Smooth muscle cell (in vitro differentiated cells): ENCODE measurements at regions not wholly inside any gene's neighbourhood (a gene's known extent, or its start where the extent isn't known, plus 50 kb on each side); places are given as distances from the start of the nearest gene placed in this dataset.

Experiments used
- DNase-seq: peaks from one replicate; lab custom pipeline; 2025; ENCODE audit not compliant: unreplicated experiment; lab: John Stamatoyannopoulos, UW
- H2AFZ ChIP-seq: fragments of 200-600 bp; sonication (generic); 2 replicates; pipeline ENCODE4 v1.6.0; 2016; ENCODE audit warnings: antibody characterized with exemption, low read depth, mild to moderate bottlenecking
- H3F3A ChIP-seq: fragments of 200-600 bp; sonication (generic); 2 replicates; pipeline ENCODE4 v1.6.0; 2017; ENCODE audit warnings: antibody characterized with exemption, low read depth
- H3K27ac ChIP-seq: fragments of 200-600 bp; sonication (generic); 2 replicates; pipeline ENCODE4 v1.5.1; 2016; ENCODE audit warnings: low read depth, mild to moderate bottlenecking
- H3K27me3 ChIP-seq: fragments of 200-600 bp; sonication (generic); 2 replicates; pipeline ENCODE4 v1.6.1; 2016; ENCODE audit warnings: low read depth, mild to moderate bottlenecking
- H3K36me3 ChIP-seq: fragments of 200-600 bp; sonication (generic); 2 replicates; pipeline ENCODE4 v1.5.1; 2016; ENCODE audit warnings: low read depth
- H3K4me1 ChIP-seq: fragments of 200-600 bp; sonication (generic); 2 replicates; pipeline ENCODE4 v1.5.1; 2016; ENCODE audit warnings: low read depth
- H3K4me2 ChIP-seq: fragments of 200-600 bp; sonication (generic); 2 replicates; pipeline ENCODE4 v1.6.0; 2016; ENCODE audit warnings: mild to moderate bottlenecking
- H3K4me3 ChIP-seq: fragments of 200-600 bp; sonication (generic); 2 replicates; pipeline ENCODE4 v1.5.1; 2016; ENCODE audit warnings: mild to moderate bottlenecking
- H3K79me2 ChIP-seq: fragments of 200-600 bp; sonication (generic); 2 replicates; pipeline ENCODE4 v1.6.0; 2016; ENCODE audit warnings: low read depth, mild to moderate bottlenecking
- H3K9ac ChIP-seq: fragments of 200-600 bp; sonication (generic); 2 replicates; pipeline ENCODE4 v1.6.0; 2016; ENCODE audit warnings: low read depth
- H3K9me3 ChIP-seq: fragments of 200-600 bp; sonication (generic); replicated peaks from 2 replicates; pipeline ENCODE4 v1.5.1; 2016; ENCODE audit warnings: low read depth
- H4K20me1 ChIP-seq: fragments of 200-600 bp; sonication (generic); 2 replicates; pipeline ENCODE4 v1.6.0; 2016; ENCODE audit warnings: low read depth
- WGBS: methylation state at CpG from one replicate; pipeline ENCODE4 v1.1.7; 2016; ENCODE audit warnings: low lambda C conversion rate; 5-methylcytosine and 5-hydroxymethylcytosine counted together
- TF ChIP-seq, protein P1 (sequence below): fragments of 200-600 bp; sonication (generic); IDR thresholded peaks from 2 replicates; pipeline ENCODE4 v1.5.1; 2017; ENCODE audit warnings: borderline replicate concordance, mild to moderate bottlenecking, antibody characterized with exemption; ENCODE audit not compliant: insufficient read depth, poor library complexity, severe bottlenecking

DNA sequence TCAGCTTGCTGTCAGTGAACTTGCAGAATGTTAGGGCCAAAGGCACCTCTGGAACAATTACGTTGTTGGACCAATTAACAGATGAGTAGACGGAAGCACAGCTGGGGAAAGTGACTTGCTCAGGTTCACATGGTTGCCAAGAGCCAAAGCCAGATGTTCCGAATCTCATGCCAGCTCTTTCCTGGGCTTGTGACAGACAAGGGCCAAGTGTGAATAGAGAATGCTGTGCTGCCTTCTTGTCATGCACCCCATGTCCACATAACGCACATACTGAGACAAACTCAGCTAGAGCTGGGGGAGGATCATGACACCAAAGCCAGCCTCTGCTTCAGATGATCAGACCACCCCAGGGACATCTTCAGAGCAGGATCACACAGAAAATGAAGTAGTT lies 616.3 kb downstream of the INSC start:
- H3K4me3 ChIP-seq, result no peak overlapping the region
- no peaks in the 10 kb centered on the region for H4K20me1 ChIP-seq
- H3K36me3 ChIP-seq, result no peaks in the 10 kb centered on the region
- WGBS, result 82% methylated on average over 4 of the region's 4 CpGs
- no peaks in the 10 kb centered on the region for H3K9me3 ChIP-seq
- no peak for DNase-seq
- no peak overlapping the region for H3K27ac ChIP-seq
- H3K4me2 ChIP-seq, result no peak overlapping the region
- TF ChIP-seq, protein P1, sequence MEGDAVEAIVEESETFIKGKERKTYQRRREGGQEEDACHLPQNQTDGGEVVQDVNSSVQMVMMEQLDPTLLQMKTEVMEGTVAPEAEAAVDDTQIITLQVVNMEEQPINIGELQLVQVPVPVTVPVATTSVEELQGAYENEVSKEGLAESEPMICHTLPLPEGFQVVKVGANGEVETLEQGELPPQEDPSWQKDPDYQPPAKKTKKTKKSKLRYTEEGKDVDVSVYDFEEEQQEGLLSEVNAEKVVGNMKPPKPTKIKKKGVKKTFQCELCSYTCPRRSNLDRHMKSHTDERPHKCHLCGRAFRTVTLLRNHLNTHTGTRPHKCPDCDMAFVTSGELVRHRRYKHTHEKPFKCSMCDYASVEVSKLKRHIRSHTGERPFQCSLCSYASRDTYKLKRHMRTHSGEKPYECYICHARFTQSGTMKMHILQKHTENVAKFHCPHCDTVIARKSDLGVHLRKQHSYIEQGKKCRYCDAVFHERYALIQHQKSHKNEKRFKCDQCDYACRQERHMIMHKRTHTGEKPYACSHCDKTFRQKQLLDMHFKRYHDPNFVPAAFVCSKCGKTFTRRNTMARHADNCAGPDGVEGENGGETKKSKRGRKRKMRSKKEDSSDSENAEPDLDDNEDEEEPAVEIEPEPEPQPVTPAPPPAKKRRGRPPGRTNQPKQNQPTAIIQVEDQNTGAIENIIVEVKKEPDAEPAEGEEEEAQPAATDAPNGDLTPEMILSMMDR, result no peak
- no peaks in the 10 kb centered on the region for H3K79me2 ChIP-seq
- no peaks in the 10 kb centered on the region for H3K27me3 ChIP-seq
- H3K9ac ChIP-seq, result no peak overlapping the region
- H3K4me1 ChIP-seq, result no peaks in the 10 kb centered on the region
- no peak overlapping the region for H2AFZ ChIP-seq
- no peaks in the 10 kb centered on the region for H3F3A ChIP-seq

DNA sequence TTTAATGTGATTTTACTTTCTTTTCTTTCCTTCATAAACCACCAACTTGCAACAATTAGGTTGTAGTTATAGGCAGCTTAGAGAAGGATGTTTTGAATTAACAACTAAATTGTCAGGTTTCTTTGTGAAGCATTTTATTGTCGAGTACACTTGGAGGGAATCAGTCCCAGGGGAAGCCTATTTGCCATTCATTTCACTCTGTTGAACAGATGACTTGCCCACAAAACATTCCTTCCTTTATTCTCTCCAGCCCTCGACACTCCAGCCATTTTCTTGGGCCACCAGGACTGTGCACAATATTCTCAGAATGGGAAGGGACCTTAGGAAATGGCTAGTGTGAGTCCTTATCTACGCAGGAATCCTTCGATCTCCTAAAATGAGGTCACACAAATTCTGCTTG lies 620.6 kb downstream of the SOX6 start:
- Histone ChIP-seq H4K20me1 (no peaks in the 10 kb centered on the region), H3K4me3 (no peak overlapping the region), H3K36me3 (no peaks in the 10 kb centered on the region), H3F3A (no peaks in the 10 kb centered on the region), H3K9me3 (no peaks in the 10 kb centered on the region), H3K27me3 (no peaks in the 10 kb centered on the region), H3K4me1 (no peaks in the 10 kb centered on the region), H3K27ac (no peak overlapping the region), H3K4me2 (no peak overlapping the region), H3K9ac (no peak overlapping the region), H2AFZ (no peak overlapping the region), H3K79me2 (no peaks in the 10 kb centered on the region)
- WGBS, result 87% methylated on average over 4 of the region's 4 CpGs
- no peak for DNase-seq
- TF ChIP-seq, protein P1, result no peak

DNA sequence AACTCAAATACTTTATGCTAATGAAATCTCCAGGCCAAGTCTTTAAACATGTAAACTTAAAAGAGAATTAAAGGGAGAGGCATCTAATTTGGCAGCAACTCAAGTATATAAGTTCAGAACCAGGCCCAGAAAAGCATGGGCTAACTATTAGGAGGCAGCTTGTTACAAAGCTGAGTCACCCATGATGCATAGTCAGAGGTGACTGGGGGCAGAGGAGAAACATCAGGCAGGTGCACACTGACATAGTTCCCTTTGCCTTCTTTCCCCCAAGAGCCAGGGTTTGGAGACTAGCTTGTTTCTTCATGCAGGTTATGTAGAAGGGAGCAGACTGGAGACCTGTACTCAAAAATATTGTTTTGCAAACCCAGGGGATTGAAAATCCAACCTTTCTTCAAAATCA lies 619.0 kb downstream of the SOX6 start:
- Histone ChIP-seq H3K79me2 (no peaks in the 10 kb centered on the region), H3K4me3 (no peak overlapping the region), H3K27ac (no peak overlapping the region), H3K27me3 (no peaks in the 10 kb centered on the region), H3K4me2 (no peak overlapping the region), H3K9ac (no peak overlapping the region), H3K4me1 (peaks cover 3% of the 10 kb centered on the region), H2AFZ (no peak overlapping the region), H3F3A (peaks cover 1% of the 10 kb centered on the region), H3K9me3 (no peaks in the 10 kb centered on the region), H3K36me3 (no peaks in the 10 kb centered on the region), H4K20me1 (no peaks in the 10 kb centered on the region)
- TF ChIP-seq, protein P1, result no peak
- no peak for DNase-seq

DNA sequence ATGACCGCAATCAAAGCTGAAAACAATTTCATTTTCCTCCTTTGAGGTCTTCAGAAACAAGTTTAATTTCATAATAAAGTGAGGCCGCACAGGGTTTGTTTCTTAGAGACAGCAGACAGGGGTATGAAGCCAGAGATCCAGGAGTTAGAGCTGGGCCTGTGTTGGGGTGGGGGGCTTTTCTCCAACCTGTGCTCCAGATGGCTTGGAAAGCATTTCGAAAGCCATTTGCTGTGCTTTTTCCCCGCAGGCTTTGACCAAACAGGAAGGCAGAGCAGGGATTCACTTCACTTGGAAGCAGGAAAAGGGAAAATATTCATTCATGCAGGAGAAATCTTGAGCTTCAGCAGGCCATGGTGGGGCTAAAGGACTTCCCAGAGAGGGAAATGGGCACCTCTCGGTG lies 617.4 kb downstream of the SOX6 start:
- Histone ChIP-seq H3K4me1 (peaks cover 13% of the 10 kb centered on the region), H3K27ac (no peak overlapping the region), H3K4me3 (no peak overlapping the region), H3K9me3 (no peaks in the 10 kb centered on the region), H3K79me2 (no peaks in the 10 kb centered on the region), H2AFZ (no peak overlapping the region), H4K20me1 (no peaks in the 10 kb centered on the region), H3K36me3 (no peaks in the 10 kb centered on the region), H3F3A (peaks cover 3% of the 10 kb centered on the region), H3K9ac (no peak overlapping the region), H3K4me2 (no peak overlapping the region), H3K27me3 (no peaks in the 10 kb centered on the region)
- 92% methylated on average over 5 of the region's 5 CpGs for WGBS
- TF ChIP-seq, protein P1, result no peak
- DNase-seq, result no peak
